GM19238 (cell line): ENCODE measurements at regions not wholly inside any gene's neighbourhood (a gene's known extent, or its start where the extent isn't known, plus 50 kb on each side); places are given as distances from the start of the nearest gene placed in this dataset.
A peak's percentile ranks its signal among the peaks of the same experiment; 100 is the strongest.

Source experiments
- DNase-seq: peaks from one replicate; pipeline ENCODE4 v3.0.0; 2011; ENCODE audit warnings: low spot score; ENCODE audit not compliant: insufficient read length

DNA sequence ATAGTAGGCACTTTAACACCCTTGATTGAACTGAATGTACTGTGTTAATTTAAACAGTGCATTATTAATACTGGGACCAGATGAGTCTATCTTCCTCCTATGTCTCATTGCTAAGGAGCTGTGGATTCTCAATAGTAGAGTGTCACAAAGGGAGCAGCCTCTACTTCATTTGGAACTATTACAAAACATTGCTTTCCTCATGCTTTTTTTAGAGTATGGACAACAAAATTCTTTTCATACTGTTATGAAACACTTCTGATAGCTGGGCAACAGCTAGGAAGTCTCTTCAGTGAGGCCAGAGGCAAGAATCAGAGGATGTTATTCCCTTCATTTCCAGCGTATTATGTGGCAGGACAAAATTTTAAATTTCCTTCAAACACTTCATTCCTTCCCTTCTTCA lies 160.8 kb downstream of the FBXO8 start:
- DNase-seq = no peak

DNA sequence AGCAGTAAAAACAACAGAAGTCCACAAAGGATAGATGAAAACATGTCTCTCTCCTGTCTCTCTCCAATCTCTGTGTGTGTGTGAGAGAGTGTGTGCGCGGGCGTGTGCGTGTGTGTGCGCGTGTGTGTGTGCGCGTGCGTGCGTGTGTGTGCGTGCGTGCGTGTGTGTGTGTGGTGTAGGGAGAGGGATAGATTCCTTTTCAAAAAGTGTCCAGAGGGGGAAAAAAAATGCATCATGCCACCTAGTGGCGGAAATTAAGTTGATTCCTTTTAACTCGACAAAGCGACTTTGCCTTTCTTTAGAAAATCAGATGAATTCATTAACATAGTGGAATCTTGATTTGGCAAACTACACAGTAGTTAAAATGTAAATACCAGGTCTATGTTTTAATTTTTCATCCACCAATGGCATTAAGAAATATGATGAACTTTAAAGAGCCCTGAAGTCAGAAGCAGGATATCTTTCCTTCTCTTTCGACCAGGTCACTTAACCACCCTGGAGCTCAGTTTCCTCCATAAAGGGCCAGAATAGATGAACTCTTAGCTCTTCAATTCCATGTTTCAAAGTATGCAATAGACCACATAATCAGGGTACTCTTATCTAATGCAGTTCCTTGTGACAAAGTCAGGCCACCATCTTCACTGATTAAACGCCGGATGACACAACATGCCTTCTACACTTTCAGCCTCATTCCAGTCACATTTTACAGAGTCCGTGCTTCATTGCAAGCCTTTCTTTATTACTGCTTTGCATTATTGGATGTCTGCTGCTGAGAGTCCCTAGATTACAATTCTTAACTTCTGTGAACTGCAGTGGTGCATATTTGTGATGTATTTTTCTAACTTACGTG lies 162.8 kb downstream of the FBXO8 start:
- DNase-seq = peak; percentile 3

DNA sequence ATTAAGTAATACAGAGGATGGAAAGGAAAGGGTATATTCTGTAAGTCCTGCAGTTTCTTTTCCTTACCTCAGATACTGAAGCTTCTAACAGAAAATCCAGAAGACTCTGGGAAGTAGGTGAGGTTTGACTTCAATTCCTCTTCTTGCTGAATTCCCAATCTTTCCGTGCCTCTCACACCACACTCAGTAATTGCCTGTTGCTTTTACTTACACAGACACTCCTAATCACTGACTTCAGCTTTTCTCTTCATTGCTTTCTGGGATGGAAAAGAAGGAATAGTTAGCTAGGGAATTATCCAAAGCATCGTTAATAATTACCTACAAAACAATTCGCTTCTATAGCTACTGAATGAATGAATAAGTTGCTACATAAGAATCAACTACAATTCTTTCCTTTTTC lies 163.6 kb downstream of the FBXO8 start:
- DNase-seq = no peak

DNA sequence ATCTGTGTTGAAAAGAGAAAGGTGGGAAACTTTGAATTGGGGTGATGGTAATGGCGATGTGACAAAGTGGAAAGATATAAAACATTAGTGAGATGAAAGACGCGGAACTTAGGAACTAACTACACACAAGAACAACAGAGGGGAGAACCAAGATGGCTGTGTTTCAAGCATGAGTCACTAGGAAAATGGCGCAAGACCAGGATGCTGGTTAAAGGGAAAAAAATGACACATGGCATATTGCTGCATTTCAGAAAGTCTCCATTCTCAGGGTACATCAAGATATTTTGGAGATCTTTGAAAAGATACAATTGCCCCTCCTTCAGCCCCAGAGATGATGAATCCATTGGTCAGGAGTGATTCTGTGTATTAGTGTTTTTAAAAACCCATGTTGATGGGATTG lies 164.4 kb downstream of the FBXO8 start:
- DNase-seq = no peak

DNA sequence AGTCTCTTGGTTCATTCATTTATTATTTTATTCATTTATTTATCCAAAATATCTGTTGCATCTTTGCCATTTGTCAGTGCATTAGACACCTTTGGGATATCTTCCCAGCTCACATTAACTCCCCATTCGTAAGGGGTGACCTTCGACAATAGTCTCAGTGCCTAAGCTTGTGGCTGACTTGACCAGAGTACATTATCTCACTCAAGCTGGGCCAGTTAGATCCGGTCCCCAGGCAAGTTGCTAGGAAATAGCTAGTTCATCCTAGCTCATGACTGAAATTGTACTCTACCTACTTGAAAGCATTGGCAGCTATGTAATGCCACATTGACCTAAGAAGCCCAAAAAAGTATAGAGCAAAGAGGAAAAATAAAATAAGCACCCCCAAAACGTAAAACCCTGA lies 165.3 kb downstream of the FBXO8 start:
- DNase-seq = no peak

DNA sequence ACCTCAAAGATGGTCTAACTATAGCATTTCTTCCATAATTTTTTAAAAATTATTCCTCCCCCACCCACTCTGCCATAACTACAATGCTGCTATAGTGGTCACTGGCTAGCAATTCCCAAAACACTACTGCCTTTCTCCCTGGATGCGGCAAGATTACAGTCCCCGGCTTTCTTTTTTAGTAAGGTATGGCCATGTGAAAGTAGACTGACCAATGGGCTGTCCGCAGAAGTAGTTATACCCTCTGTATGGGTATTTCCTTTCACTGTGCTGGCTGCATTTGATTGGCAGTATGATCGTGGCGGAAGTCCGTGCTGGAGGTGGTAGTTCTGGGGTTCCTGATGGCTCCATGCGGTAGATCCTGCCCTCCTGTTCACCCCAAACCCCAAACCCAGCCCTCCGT lies 166.0 kb downstream of the FBXO8 start:
- no peak for DNase-seq

DNA sequence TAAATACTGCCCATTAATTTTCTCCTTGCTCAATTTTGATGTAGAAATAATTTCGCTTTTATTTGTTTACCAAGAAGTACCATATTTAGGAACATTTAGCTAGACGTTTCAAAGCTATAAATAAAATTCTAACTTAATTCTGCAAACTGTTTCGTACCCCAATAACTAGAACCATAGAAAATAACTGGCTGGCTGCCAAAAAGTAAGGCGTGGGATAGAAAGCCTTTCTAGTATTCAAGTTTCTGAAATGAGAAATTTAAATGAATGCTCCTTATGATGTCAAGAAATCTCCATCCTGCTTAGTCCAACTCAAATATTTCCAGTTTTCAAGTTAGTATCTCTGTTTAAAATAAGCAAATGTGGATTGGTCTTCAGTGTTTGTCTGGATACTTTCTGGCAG lies 167.4 kb downstream of the FBXO8 start:
- no peak for DNase-seq

DNA sequence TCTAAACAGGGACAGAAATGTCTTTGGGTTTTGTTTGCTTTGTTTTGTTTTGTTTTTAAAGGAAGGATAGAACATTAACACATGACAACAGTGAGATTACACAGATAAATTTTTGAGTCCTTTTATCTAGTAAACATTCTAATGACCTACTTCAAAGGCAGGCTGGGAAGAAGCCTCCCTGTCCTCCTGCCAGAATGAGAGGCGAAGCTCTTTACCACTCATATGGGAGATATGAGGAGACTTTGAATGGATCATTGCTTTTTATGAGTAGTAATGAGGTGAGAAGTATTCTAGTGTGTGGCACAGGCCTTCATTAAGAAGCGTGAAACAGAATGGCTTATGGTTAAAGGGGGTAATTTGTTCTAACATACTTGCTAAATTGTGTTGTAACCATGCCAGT lies 172.0 kb downstream of the FBXO8 start:
- no peak for DNase-seq

DNA sequence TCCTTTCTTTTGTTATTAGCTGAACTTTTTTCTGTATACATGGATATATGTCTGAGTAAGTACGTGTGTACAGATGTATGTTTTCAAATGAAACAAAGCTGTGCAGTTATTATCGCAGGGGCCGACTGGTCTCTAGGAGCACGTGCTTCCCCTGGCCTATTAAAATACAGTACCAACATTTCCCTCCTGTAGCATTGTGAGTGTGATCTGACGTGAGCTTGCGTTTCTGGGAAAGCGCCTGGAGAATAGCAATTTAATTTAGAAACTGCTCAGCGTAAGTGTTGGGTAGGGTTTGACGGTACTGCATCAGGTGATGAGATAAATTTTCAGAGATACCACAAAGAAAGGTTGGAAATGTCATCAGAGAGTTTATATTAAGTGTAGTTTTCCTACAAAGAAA lies 173.3 kb downstream of the FBXO8 start:
- no peak for DNase-seq

DNA sequence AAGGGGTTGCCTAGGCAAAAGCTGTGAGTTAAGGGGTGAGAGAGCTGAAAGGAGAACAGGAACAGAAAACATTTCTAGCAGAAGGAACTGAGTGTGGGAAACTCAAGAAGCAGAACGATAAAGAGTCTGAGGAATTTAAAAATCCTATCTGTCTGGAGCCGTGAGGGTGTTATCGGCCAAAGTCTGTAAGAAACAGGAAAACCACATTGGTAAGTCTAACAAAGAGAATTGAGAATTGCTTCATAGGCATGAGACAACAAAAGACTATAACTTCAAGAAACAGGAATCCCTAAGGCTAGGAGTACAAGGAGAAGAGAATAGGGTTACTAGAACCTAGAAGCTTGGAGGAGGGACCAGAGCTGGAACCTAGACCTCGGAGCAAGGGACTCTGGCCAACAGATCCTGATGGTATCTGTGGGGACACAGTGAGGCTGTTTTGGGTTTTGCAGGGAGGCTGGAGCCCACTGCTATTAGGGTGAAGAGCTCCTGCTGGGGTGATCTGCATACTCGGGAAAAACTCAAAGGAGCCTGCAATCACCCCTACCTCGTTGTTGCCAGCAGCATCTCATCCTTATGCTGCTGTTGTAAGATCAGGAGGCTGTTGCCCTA lies 175.6 kb downstream of the FBXO8 start:
- no peak for DNase-seq

DNA sequence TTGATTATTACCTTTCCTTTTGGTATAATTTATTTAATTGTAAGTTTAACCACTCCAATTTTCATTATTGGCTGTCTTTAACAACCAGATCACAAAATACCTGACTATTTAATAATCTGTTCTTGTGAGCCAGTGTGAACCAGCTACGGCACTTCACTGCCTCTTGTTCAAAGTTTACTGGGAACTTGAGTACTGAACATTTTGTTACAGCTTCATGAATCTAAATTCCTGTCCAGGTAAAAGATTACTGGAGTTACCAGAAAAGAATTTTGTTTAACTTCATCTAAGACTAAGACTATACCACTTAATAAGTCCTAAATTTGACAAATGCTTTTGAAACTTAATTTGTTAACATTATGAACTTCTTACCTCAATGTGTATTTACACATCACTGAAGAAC lies 178.3 kb downstream of the FBXO8 start:
- no peak for DNase-seq

DNA sequence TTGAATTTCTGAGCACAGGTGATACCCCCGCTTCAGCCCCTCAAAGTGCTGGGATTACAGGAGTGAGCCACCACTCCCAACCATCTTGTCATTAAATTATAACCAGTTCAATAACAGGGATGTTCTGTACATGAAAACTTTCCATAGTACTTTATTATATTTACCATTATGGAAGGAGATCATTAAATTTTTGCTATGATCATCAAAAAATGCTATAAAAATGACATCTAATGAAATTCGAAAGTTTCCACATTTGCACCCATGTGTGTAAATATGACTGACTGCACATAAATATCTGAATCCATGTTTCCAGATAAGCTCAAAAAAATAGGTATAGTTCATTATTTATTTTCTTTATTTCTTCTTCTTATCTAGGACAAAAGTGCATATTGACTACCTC lies 182.6 kb downstream of the FBXO8 start:
- DNase-seq = no peak

DNA sequence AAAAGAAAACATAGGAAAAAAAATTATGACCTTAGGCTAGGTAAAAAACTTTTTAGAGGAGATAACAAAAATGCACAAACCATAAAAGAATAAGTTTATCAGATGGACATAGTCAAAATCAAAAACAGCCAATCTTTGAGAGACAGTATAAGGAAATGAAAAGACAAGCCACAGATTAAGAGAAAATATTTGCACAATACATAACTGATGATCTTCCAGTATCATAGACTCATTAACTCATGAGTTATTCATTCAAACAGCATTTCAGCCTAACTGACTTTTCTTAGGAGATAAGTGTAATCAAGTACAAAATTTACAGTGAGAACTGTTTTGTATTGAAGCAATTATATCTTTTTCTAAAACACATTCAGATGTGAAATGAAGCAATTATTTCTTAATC lies 183.8 kb downstream of the FBXO8 start:
- DNase-seq = no peak

DNA sequence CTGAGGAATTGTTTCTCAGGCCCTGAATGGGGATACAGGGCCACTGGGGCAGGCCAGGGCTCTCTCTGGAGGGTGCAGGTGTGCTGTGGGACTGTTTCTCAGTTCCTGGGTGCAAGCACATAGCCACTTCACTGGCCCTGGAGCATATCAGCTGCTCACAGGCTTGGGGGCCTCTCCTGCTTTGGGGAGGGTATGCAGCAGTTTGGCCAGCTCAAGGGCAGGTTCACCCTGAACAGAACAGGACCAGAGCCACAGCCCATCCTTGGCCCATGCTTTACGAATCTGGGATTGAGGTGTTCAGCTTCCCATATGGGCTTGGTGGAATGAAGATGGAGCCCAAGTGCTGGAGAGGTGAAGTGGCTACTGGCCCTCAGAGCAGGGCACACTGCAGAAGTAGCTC lies 186.5 kb downstream of the FBXO8 start:
- DNase-seq = no peak

DNA sequence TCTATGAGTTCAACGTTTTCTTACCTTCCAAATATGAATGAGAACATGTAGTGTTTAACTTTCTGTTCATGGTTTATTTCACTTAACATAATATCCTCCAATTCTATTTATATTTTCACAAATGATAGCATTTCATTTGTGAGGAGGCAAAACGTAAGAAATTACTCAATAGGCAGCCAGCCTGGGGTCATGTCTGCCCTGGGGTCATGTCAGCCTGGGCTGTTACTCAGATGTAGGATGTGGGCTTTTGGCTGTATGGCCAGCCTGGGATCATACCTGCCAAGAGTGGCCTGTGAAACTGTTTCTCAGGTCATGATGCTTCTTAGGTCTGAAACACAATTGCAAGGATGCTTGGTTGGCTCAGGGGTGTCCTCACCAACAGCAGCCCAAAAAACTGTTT lies 187.0 kb downstream of the FBXO8 start:
- DNase-seq = no peak

DNA sequence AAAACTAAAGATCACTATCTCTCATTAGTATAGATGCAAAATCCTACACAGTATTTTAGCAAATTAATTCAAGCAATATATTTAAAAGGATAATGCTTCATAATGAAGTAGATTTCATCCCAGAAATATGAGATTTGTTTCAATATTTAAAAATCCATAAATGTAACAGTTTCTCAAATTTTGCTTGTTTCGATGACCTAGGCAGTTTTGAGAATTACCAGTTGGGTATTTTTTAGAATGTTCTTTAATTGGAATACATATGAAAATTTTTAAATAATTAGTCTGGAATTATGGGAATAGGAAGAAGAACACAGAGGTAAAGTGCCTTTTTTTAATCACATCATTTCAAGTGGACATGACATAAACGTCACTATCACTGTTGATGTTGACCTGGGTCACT lies 192.3 kb downstream of the FBXO8 start:
- DNase-seq = no peak

DNA sequence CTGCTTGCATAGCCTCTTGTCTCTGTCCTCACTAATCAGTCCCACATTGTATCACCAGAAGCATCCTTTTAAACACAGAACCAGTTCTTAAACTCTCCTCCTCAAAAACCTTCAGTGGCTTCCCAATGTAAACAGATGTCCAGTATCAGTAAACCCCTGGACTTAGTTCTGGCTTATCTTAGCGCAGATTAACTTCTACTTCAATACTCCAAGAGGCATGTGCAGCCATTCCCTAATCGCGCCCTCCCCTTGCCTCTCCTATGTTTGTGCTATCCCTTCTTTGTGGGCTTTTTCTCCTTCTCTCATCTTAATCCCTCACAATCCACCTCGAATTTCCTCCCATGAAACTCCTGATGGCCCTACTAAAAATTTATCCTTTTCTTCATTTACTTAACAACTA lies 193.8 kb downstream of the FBXO8 start:
- DNase-seq = no peak

DNA sequence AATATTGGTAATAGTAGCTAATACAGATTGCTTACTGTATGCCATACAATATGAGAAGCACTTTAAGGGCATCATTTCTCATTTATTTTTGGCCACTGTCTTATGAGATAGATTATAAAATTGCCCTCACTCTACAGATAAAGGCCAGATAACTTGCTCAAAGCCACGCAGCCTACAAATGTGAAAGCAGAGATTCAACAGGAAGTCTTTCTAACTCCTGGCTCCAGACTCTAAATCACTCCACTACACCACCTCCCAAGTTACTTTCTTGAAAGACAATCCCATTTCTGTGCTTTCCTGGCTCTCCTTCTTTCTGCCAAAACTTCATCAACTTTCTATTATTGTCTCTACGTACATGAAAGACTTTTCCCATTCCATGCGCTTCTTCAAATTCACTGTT lies 194.7 kb downstream of the FBXO8 start:
- DNase-seq = no peak

DNA sequence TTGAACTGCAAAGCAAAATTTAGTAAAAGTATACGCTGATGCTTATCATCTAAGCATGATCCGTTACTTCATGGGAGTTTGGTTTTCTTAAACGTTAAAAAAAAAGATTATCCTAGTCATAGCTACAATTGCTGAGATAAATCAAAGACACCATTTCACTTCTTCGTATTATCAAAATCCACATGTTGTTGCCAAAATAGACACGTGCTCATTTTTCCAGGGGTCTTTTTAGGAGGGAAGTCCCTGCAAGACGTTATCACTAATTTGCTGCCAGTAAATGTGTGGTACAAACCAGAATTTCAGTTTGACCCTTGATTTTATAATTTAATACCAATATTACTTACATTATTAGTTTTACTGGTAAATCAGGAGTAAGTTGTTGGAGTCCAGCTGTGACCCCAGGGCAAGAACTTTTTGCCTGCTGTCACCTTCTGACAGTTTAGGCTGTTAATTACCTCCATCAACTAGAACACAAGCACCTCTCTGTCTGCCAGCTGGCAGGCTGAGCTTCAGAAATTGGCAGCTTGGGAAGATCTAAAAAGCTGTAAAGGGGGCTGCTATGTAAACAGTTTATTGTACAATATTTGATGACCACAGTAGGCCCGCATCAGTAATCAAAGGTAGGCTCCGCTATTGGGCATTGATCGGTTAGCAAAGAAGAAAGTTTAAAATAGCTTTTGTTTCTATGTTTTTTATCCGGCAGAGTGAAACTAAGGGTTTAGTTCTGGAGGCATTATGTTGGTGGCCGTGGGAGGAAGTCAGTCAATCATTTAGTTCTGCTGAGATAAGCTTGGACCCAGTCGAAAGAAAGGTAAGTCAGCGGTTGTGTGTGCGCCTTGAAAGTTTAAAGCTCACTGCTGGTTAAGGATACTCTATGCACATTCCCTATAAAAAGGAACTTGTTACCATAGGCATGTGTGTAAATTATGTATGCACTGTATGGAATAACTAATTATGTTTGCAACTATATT lies 196.4 kb downstream of the FBXO8 start:
- no peak for DNase-seq

DNA sequence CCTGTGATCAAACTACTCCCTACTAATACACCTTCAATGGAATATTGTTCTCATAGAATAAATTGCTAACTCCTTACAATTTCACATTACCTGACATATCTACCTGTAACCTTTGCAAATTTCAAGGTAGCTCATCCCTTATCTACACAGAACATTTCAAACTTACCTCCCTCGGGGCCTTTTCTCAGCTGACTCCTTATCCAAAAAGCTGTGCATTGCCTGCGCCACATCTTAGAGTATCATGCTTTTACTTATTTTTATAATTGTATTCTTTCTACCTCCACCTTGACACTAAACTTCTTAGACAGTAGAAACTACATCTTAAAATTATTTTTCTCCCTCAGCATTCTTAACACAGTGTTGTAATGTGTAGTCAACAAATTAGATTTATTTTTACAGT lies 198.5 kb downstream of the FBXO8 start:
- DNase-seq = no peak

DNA sequence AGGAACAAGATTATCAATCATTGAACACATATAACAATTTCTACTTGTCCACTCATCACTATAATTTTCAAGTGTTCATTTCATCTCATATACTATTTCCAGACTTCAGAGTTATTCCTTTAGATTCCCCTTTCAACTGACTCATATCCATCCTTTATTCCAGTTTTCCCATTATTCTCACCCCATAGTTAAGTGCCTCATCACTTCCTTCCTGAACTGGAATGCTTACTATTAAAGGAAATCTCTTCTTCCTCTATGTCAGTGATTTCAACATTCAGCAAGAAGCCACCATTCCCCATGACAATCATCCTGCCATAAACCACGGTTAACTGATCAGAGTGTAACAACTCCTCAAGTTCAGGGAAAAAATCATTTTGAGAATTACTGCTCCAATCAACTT lies 198.9 kb downstream of the FBXO8 start:
- DNase-seq = no peak

DNA sequence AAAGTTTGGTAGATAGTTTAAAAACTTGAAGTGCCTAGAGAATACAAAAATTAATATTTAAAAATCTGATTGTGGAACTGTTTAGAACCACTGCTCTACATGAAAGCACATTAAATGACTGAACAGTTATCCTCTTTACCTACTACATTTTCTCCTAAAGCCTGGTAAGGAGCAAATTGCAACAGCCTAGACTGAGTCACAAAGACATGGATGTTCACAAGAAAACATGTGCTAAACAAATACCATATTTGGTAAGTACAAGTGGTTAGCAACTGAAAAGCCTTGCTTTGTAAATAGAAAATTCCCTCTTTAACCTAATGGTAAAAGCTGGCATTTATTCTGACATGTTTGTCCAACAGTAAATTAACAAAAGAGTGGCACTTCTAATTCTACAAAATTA lies 203.1 kb downstream of the FBXO8 start:
- no peak for DNase-seq
